ENCODE measurements at regions not wholly inside any gene's neighbourhood (a gene's known extent, or its start where the extent isn't known, plus 50 kb on each side); places are given as distances from the start of the nearest gene placed in this dataset.

GRCh38 chr15:95760508-95760907 lies 570.0 kb upstream of the NR2F2 start:
- TF ChIP-seq EZH2 (optimal IDR thresholded peaks at IDR 0.05; ENCODE audit: low read depth, low read length) (no peak), CTCF (IDR thresholded peaks at IDR 0.05; ENCODE audit: low read length) (no peak), EZH2phosphoT487 (IDR thresholded peaks at IDR 0.05; ENCODE audit: low read length) (no peak)
- Histone ChIP-seq H3K27ac (ENCODE audit: low read length) (no peak overlapping the region), H3K79me2 (ENCODE audit: low read length) (no peaks in the 10 kb centered on the region), H2AFZ (ENCODE audit: low read length) (no peak overlapping the region), H3K4me3 (ENCODE audit: low read length) (no peak overlapping the region), H4K20me1 (ENCODE audit: insufficient read depth, low read length) (no peaks in the 10 kb centered on the region), H3K36me3 (replicated peaks; ENCODE audit: insufficient read depth, low read length) (no peaks in the 10 kb centered on the region), H3K9me2 (replicated peaks; ENCODE audit: insufficient read depth, low read length) (no peaks in the 10 kb centered on the region), H3K4me1 (ENCODE audit: low read length) (no peaks in the 10 kb centered on the region), H3K4me2 (ENCODE audit: low read depth, low read length) (no peak overlapping the region), H3F3A (ENCODE audit: insufficient read depth, low read length) (no peaks in the 10 kb centered on the region), H3K9me3 (replicated peaks; ENCODE audit: insufficient read depth, low read length) (no peaks in the 10 kb centered on the region), H3K27me3 (replicated peaks; ENCODE audit: insufficient read depth, low read length) (no peaks in the 10 kb centered on the region), H3K9ac (ENCODE audit: low read length) (no peak overlapping the region)
- no peak for DNase-seq

- TF ChIP-seq CTCF (IDR thresholded peaks at IDR 0.05; ENCODE audit: low read length) (no peak), EZH2 (optimal IDR thresholded peaks at IDR 0.05; ENCODE audit: low read depth, low read length) (no peak), EZH2phosphoT487 (IDR thresholded peaks at IDR 0.05; ENCODE audit: low read length) (no peak)
- Histone ChIP-seq H3K9me2 (replicated peaks; ENCODE audit: insufficient read depth, low read length) (no peaks in the 10 kb centered on the region), H2AFZ (ENCODE audit: low read length) (no peak overlapping the region)
These were observed 568.9 kb upstream of the NR2F2 start for GRCh38 chr15:95761501-95762165.

GRCh38 chr15:95763426-95763825 lies 567.1 kb upstream of the NR2F2 start:
- Histone ChIP-seq H3K36me3 (replicated peaks; ENCODE audit: insufficient read depth, low read length) (no peaks in the 10 kb centered on the region), H2AFZ (ENCODE audit: low read length) (no peak overlapping the region), H3K79me2 (ENCODE audit: low read length) (no peaks in the 10 kb centered on the region), H3K4me2 (ENCODE audit: low read depth, low read length) (no peak overlapping the region), H4K20me1 (ENCODE audit: insufficient read depth, low read length) (no peaks in the 10 kb centered on the region), H3K9me2 (replicated peaks; ENCODE audit: insufficient read depth, low read length) (no peaks in the 10 kb centered on the region), H3K27ac (ENCODE audit: low read length) (no peak overlapping the region), H3K4me3 (ENCODE audit: low read length) (no peak overlapping the region), H3K4me1 (ENCODE audit: low read length) (no peaks in the 10 kb centered on the region), H3K9me3 (replicated peaks; ENCODE audit: insufficient read depth, low read length) (no peaks in the 10 kb centered on the region), H3K27me3 (replicated peaks; ENCODE audit: insufficient read depth, low read length) (no peaks in the 10 kb centered on the region), H3F3A (ENCODE audit: insufficient read depth, low read length) (no peaks in the 10 kb centered on the region), H3K9ac (ENCODE audit: low read length) (no peak overlapping the region)
- TF ChIP-seq CTCF (IDR thresholded peaks at IDR 0.05; ENCODE audit: low read length): no peak
- TF ChIP-seq EZH2 (optimal IDR thresholded peaks at IDR 0.05; ENCODE audit: low read depth, low read length): no peak
- no peak for TF ChIP-seq EZH2phosphoT487 (IDR thresholded peaks at IDR 0.05; ENCODE audit: low read length)
- DNase-seq: no peak

More at GRCh38 chr15:95761501-95762165, 568.9 kb upstream of the NR2F2 start:
- H3K27me3 ChIP-seq (replicated peaks; ENCODE audit: insufficient read depth, low read length): no peaks in the 10 kb centered on the region
- H3K9me3 ChIP-seq (replicated peaks; ENCODE audit: insufficient read depth, low read length): no peaks in the 10 kb centered on the region
- H3K4me1 ChIP-seq (ENCODE audit: low read length): no peaks in the 10 kb centered on the region
- H3K79me2 ChIP-seq (ENCODE audit: low read length): no peaks in the 10 kb centered on the region
- no peak overlapping the region for H3K4me2 ChIP-seq (ENCODE audit: low read depth, low read length)
- H4K20me1 ChIP-seq (ENCODE audit: insufficient read depth, low read length): no peaks in the 10 kb centered on the region
- no peak for DNase-seq
- no peaks in the 10 kb centered on the region for H3F3A ChIP-seq (ENCODE audit: insufficient read depth, low read length)
- H3K27ac ChIP-seq (ENCODE audit: low read length): no peak overlapping the region
- H3K36me3 ChIP-seq (replicated peaks; ENCODE audit: insufficient read depth, low read length): no peaks in the 10 kb centered on the region
- no peak overlapping the region for H3K9ac ChIP-seq (ENCODE audit: low read length)
- no peak overlapping the region for H3K4me3 ChIP-seq (ENCODE audit: low read length)

Measured in MM.1S (cell line).